ENCODE measurements at regions not wholly inside any gene's neighbourhood (a gene's known extent, or its start where the extent isn't known, plus 50 kb on each side); places are given as distances from the start of the nearest gene placed in this dataset.
A peak's percentile ranks its signal among the peaks of the same experiment; 100 is the strongest.
"Not testable (repeated sequence)": the region's sequence is repeated elsewhere in the genome, so short reads cannot be mapped to it uniquely, and the experiment has no call there.

DNA sequence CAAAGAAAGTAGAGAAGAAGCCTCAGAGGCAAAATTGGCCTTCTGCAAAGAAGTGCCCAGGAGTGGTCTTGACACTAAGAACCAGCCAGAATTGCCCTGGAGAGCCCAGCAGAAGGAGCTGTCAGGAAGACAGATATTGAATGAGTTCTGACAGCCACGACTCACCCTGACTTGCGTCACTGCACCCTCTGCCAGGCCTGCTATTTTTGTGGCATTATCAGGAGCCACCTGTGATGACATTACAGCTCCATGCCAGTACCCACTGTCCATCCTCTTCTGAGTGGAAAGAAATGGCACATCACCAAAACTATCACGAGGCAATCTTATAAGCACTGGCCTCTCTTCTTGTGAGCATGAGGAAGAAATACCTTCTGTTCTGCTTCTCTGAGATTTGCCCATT is 67.7 kb downstream of the SMIM20 start:
- DNase-seq (ENCODE audit: low read depth), result no peak

DNA sequence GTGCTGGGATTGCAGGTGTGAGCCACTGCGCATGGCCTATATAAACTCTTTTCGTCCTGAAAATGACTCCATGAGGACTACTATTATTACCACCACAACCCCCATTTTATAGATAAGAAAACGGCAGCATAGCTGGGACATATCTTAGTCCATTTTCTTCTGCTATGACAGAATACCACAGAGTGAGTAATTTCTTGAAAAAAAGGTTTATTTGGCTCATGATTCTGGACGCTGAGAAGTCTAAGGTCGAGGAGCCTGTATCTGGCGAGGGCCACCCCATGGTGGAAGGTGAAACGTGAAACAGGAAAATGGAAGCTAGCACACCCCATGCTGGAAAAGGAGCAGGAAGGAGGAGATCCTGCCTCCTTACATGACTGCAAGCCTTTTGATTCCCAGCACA is 68.9 kb downstream of the SMIM20 start:
- DNase-seq (ENCODE audit: low read depth), result no peak

DNA sequence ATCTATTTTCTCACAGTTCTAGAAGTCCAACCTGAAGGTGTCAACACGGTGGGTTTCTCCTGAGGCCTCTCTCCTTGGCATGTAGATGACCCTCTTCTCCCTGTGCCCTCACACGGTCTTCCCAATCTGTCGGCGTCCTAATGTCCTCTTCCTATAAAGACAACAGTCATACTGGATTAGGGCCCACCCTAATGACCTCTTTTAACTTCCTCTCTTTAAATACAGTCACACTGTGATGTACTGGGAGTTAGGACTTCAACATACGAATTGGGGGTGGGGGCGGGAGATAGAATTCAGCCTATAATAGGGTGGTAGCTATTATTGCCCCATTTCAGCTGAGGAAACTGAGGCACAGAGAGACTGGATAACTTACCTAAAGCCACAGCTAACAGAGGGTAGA is 70.2 kb downstream of the SMIM20 start:
- DNase-seq (ENCODE audit: low read depth), result no peak

DNA sequence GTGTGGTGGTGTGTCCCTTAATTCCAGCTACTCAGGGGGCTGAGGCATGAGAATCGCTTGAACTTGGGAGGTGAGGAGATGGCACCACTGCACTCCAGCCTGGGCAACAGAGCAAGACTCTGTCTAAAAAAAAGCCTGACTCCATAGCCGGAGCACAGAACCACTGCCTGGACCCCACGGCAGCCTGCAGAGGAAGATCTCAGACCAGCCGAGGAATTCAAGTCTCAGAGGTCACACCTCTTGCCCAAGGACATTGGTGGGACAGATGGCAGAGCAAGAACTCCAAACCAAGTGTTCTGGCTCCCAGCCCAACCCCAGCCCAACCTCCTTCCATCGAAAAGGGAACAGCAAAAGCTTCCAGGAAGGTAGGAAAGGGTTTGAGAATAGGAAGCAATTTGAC is 70.8 kb downstream of the SMIM20 start:
- no peak for DNase-seq (ENCODE audit: low read depth)

DNA sequence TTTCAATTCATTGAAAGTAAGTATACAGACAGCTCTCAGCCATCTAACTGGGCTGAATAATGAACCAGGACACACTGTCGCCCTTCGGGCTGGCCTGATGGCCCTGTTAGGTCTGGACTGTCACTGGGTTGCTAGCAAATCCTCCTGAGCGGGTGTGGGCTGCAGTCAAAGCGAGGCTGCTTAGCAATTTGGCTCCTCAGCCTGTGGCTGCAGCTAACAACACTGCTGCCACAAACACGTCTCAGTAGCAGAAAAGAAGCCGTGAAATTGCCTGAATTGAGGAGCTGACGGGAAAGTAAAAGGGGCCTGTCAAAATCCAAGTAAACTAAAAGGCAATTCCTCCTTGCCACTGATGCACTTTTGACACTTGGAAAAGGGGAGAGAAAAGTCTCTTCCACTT is 72.8 kb downstream of the SMIM20 start:
- DNase-seq (ENCODE audit: low read depth), result no peak

DNA sequence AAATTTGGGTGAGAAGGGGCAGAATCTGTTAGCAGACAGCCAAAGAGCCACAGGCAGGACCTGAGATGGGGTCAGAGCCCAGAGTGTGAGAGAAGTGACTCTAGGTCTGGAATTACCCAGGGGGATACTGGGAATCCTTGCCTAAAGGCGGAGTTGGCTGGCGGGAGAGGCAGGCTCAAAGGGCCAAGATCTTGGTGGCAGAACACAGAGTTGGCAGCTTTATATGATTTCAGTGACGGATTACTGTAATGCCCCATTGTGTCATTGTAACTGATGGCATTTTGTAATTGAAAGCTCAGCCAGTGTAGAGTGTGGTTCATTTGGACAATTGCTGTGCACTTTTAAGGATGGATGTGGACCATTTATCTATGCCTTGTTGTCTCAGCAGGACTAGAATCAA is 77.3 kb downstream of the SMIM20 start:
- DNase-seq (ENCODE audit: low read depth), result no peak

DNA sequence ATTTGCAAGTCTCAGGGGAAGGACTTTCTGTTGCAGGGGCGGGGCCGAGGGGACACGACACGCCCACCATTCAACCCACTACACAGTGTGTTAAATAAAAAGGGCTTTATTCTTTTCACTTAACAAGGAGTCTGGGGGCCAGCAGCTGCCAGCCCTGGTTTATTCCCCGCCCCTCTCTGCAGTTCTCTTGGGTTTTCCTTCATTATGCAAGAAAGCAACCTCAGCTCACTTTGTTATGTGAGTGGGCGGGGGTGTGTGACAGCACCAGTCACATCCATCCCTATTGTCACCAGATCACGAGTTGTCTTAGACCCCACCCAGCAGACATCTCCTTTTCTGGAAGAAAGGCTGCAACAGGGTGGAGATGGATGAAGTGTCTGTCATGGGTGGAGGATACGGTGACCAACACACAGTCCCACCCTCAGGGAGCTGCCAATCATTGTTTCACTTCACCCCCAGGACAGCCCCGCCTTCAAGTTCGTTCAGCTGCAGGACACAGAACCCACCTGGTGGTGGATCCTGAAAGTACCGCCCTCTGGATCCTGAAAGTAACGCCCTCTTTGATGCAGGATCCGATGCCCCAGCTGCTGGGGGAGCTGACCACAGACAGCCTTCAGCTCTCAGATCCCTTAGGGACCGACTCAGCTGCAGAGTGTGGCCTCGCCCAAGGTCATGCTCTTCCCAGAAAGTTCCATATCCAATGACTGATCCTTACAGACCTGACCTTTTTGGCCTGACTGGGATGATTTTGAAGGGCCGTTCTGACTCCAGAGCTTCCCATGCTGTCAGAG is 79.6 kb downstream of the SMIM20 start:
- no peak for DNase-seq (ENCODE audit: low read depth)

DNA sequence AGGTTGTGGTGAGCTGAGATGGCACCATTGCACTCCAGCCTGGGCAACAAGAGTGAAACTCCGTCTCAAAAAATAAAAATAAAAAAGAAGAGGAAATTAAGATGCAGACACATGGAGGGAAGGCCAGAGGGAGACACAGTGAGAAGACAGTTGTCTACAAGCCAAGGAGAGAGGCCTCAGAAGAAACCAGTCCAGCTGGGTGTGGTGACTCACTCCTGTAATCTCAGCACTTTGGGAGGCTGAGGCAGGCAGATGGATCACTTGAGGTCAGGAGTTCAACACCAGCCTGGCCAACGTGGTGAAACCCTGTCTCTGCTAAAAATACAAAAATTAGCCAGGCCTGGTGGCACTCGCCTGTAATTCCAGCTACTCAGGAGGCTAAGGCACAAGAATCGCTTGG is 80.6 kb downstream of the SMIM20 start:
- not testable (repeated sequence) for DNase-seq (ENCODE audit: low read depth)

DNA sequence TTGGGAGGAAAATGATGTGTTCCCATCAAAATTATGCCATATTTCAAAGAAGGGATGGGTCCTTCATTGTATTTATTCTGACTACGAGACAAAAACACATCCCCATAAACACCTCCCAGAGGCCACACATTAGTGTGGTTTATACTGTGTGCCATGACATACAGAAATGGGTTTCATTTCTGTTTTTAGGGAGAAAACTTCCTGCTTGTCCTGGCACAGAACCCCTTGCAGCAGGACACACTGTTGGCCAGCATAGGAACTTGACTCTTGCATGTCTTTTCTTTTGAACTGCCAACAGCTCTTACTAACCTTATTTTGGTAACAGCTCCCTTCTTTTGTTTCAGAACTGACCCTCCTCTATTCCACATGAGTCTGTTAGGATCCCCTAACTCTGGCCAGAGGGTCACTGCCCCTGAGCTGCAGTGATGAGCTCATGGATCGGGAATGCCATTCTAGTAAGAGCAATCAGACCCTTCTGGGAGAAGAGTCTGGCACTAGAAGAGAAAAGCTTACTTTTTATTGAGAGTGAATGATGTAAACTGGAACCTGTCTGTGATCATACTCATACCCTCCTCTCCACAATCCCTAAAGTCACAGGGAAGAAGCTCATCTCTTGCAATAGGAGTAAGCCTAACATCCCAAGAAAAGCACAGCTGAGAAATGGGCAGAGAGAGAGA is 86.4 kb downstream of the SMIM20 start:
- no peak for DNase-seq (ENCODE audit: low read depth)

DNA sequence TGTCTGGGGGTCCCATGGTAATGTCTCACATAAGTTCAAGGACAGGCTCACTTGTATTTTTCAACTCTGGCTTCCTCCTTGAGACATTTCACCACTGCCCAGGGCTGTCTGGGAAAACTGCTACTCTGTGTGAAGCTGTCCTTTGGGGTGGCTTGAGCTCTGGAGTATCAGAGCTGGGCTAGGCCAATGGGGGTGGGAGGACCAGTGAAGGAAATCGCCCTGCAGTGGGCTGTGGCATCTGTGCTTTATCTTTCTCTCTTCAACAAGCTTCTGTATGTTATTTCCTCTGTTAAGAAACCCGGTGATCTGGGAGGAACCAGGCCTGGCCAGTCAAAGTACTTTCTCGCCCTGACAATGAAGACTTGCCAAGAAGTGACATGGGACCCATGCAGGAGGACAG is 87.4 kb downstream of the SMIM20 start:
- DNase-seq (ENCODE audit: low read depth), result no peak

DNA sequence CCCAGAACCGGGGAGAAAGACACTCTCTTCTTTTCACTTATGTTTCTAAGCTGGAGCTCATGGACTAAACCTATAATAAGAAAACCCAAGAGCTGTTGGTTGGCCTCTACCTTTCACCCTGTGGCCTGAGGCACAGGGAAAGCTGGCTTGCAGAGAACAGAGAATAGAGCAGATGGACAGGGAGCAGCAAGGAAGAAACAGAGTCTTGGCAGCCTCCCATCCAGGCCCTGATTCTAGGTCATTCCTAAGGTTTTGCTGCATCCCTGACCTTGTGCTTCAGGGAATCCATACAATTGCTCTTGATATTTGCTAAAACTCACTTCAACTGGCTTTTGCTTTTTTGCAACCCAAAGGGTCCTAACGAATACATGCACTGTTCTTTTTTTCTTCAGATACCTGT is 87.8 kb downstream of the SMIM20 start:
- DNase-seq (ENCODE audit: low read depth), result no peak

DNA sequence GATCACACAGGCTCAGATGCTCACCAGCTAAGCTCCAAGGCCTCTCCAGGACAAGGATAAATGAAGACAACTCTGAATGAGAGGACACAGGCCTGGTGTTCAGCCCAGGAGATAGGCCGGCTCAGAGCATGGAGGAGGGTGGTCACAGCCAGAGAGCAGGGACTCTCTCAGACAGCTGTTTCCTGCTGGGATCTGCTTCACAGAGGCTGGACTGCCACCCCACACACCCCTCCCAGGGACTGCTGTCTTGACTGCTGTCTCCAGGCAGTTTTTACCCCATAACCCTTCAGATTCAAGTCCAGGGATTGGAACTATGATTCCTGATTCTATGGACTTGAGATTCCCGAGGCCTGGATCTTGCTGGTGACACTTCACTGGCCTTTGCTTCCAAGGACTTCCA is 89.0 kb downstream of the SMIM20 start:
- DNase-seq (ENCODE audit: low read depth), result no peak

DNA sequence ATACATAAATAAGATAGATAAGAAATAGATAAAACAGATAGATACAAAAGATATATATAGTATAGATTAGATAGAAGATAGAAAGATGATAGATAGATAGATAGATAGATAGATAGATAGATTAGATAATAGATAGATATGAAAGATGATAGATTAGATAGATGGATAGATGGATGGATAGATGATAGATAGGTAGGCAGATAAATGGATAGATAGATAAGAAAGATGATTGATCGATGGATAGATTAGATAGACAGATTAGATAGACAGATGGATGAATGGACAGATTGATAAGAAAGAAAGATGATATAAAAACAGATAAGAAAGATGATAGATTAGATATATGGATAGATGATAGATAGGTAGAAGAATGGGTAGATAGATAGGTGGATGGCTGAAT is 90.3 kb downstream of the SMIM20 start:
- DNase-seq (ENCODE audit: low read depth), result no peak

DNA sequence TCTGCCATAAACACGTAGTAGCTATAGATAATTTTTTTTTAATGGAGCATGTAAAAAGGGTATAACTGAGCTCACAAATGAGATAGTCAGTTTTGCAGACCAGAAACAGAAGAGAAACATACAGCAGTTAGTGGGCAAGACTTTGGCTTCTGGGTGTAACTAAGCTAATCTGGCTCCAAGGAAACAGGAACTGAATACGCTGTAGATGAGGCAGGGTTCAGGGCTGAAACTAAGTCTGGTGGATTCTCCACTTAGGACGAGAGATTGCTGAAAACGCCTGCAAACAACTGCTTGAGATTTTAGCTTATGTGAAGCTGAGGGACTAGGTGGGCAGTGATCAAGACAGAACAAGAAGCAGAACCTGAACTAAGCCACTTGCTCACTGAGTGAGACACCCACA is 91.7 kb downstream of the SMIM20 start:
- DNase-seq (ENCODE audit: low read depth), result no peak

DNA sequence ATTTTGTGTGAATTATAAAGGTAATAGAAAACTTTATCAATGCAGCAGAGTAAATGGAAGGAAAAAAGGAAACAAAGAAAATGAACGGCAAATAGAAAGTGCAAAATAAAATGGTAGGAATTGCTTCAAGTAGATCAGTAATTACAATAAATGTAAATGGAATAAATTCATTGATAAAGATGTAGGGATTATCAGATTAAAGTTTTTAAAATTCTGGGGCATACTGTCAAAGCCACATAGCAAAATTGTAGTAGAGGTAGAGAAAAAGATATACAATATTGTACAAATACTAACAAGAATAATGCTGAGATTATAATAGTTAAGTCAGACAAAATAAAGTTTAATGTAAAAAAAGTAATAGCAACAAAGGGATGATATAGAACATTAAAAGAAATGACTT is 94.7 kb downstream of the SMIM20 start:
- DNase-seq (ENCODE audit: low read depth), result no peak

DNA sequence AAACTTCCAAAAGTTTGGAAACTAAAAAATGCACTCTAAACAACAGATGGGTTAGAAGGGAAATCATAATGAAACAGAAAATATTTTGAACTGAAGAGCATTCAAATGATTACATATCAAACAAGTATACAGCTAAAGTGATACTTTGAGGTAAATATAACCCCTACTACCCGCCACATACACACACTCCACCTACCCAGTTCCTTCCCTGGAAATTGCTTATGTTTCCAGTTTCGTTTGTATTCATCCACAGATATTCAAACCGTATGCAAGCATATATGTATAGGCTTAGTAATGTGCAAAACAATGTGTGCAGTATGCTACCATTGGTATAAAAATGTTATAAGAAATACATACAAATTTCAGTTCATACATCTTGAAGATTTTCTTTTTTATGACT is 95.5 kb downstream of the SMIM20 start:
- no peak for DNase-seq (ENCODE audit: low read depth)

DNA sequence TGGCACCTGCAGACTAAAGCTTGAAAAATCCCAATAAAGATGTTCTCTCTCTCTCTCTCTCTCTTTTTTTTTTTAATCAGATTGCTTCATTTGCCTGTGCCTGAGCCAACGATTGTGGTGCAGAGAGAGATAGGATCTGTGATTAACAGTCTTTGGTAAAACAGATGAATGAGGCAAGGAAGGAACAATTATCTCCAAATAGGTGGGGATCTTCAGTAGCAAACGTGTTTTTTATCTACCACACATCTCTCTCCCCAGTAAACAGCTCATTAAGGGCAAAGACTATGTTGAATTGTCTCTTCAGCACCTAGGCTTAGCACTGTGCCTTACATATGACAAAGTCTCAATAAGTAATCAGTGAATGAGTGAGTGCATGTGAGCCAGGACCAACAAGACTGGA is 96.3 kb downstream of the SMIM20 start:
- no peak for DNase-seq (ENCODE audit: low read depth)

DNA sequence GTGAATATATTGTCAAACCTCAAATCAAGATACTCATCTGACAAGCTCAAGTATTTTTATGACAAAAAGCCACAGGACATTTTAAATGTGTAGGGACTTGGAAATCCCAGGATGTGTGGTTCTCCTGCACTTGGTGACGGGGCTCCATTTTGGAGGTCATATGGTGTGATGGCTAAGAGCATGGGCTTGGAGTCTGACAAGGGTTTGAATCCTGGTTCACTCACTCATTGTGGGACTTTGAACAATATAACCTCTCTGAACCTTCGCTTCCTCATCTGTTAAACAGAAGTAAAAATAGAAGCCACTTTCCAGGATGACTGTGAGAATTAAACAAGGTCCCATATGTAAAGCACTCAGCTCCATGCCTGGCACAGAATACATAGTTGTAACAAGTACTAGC is 99.6 kb downstream of the SMIM20 start:
- DNase-seq (ENCODE audit: low read depth), result no peak

DNA sequence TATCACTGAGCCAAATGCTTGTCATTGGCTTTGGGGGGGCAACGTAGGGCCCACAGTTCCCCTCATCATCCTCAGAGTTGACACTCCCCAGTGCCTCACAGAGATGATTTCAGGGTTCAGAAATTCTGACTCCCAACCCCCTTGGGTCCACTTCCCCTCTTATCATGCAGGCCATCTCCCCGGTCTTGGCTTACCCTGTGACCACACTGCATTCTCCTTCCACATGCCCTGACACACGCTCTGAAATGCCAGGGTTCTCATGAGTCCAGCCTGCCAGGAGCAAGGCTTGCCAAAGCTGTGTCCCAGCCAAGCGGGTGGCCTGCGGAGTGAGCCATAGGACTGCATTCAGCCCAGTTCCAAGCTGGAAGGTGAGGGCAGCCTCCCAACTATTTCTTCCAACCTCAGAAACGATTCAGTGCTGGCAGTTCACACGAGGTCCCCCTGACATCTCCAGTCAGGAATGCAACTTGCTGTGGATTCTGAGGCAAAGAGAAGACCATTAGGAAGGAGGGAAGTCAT is 101.2 kb downstream of the SMIM20 start:
- DNase-seq (ENCODE audit: low read depth), result peak; percentile 84

DNA sequence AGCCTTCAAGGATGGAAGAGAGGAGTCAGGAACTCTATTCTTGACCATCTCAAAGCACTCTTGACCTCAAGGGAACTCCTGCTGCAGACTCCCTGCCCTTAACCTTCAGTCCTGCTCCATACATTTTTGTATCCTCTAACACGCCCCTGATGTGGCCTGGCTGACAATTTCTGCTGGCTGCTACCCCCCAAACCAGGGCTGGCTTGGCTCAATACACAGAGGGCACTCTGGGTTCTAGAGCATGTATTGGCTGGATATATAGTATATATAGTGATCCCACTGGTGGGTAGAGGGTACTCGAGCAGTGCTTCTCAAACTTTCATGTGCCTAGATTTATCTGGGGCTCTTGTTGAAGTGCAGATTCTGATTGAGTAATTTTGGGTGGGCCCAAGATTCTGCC is 101.9 kb downstream of the SMIM20 start:
- no peak for DNase-seq (ENCODE audit: low read depth)

DNA sequence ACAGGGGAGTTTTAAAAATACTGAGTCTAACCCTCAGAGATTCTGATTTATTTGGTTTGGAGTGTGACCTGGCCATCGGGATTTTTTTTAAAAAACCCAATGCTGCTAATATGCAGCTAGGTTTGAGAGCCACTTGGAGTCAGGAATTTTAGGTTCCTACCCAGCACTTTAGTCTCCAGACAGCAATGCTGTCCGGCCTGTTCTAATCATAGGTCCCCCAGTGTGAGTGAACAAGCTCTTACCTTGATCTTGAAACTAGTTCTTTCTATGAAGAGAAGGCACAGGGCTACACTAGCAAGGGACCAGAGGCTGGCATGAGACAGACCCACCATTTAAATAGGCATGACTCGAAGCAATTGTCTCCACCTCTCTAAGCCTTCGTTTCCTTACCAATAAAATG is 103.5 kb downstream of the SMIM20 start:
- no peak for DNase-seq (ENCODE audit: low read depth)

DNA sequence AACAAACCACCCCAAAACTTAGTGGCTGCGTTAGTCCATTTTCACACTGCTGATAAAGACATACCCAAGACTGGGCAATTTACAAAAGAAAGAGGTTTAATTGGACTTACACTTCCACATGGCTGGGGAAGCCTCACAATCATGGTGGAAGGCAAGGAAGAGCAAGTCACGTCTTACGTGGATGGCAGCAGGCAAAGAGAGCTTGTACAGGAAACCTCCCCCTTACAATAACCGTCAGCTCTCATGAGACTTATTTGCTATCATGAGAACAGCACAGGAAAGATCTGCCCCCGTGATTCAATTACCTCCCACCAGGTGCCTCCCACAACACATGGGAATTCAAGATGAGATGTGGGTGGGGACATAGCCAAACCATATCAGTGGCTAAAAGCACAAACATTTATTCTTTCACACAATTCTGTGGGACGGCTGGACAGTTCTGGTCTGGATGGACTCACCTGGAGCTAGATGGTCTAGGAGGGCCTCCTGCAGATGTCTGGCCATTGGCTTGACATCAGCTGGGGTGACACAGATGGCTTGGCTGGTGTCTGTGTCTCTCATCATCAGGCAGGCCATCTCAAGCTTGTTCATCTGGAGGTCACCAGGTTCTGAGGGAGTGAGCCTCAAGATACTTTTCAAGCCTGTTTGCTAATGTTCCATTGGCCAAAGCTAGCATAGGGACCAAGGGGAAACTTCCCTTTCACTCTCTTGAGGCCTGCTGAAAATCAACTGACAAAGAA is 104.1 kb downstream of the SMIM20 start:
- DNase-seq (ENCODE audit: low read depth), result not testable (repeated sequence)

DNA sequence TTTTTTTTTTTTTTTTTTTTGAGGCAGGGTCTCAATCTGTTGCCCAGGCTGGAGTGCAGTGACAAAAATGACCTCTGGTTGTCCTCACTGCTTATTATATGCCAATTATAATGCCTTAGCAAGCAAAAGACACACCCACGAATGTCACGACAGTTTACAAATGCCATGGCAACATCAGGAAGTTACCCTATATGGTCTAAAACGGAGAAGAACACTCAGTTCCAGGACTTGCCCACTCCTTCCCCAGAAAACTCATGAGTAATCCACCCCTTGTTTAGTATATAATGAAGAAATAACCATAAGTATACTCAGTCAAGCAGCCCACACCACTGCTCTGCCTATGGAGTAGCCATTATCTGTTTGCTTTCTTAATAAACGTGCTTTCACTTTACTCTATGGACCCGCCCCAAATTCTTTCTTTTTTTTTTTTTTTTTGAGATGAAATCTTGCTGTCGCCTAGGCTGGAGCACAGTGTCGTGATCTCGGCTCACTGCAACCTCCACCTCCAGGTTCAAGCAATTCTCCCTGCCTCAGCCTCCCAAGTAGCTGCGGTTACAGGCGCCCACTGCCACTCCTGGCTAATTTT is 106.2 kb downstream of the SMIM20 start:
- DNase-seq (ENCODE audit: low read depth), result peak; percentile 86
